ENCODE measurements at regions not wholly inside any gene's neighbourhood (a gene's known extent, or its start where the extent isn't known, plus 50 kb on each side); places are given as distances from the start of the nearest gene placed in this dataset.

- TF ChIP-seq CTCF (IDR thresholded peaks at IDR 0.05) (no peak), EP300 (IDR thresholded peaks at IDR 0.05) (no peak), POLR2AphosphoS5 (IDR thresholded peaks at IDR 0.05) (no peak)
Measured at GRCh38 chr2:6776125-6776524, 89.6 kb downstream of the CMPK2 start.
